Urinary bladder (tissue), 3 donors: ENCODE measurements at regions not wholly inside any gene's neighbourhood (a gene's known extent, or its start where the extent isn't known, plus 50 kb on each side); places are given as distances from the start of the nearest gene placed in this dataset.
"Not testable (repeated sequence)": the region's sequence is repeated elsewhere in the genome, so short reads cannot be mapped to it uniquely, and the experiment has no call there.

Experiments used
- DNase-seq: peaks from one replicate; pipeline ENCODE4 v3.0.0-alpha.2; 2015; ENCODE audit errors: extremely low spot score
- H3K27ac ChIP-seq: one replicate; pipeline ENCODE4 v1.5.1; 2013; ENCODE audit warnings: low read depth, mild to moderate bottlenecking, moderate library complexity
- H3K36me3 ChIP-seq: one replicate; pipeline ENCODE4 v1.6.1; 2013; ENCODE audit warnings: mild to moderate bottlenecking, moderate library complexity; ENCODE audit not compliant: insufficient read depth
- H3K4me1 ChIP-seq: one replicate; pipeline ENCODE4 v1.6.1; 2013; ENCODE audit warnings: mild to moderate bottlenecking, moderate library complexity; ENCODE audit not compliant: insufficient read depth
- H3K4me3 ChIP-seq: one replicate; pipeline ENCODE4 v1.5.1; 2013; ENCODE audit warnings: low read depth, low read length
- WGBS: extraction: QIAGEN DNeasy Blood & Tissue Kit; methylation state at CpG from one replicate; pipeline ENCODE4 v1.1.7; 2013; 5-methylcytosine and 5-hydroxymethylcytosine counted together
- donor health status: healthy with polysubstance abuse.
- donor health status: healthy.

DNA sequence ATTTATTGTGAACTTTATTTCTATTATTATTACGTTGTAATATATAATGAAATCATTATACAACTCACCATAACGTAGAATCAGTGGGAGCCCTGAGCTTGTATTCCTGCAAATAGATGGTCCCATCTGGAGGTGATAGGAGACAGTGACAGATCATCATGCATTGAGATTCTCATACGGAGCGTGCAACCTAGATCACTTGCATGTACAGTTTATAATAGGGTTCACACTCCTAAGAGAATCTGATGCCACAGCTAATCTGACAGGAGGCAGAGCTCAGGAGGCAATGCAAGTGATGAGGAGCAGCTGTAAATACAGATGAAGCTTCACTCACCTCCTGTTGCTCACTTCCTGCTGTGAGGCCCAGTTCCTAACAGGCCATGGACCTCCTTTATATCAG, 2170.2 kb downstream of the PCDH7 start:
- no peak overlapping the region for H3K27ac ChIP-seq
- DNase-seq, result no peak
- H3K4me1 ChIP-seq, result no peaks in the 10 kb centered on the region
- H3K4me3 ChIP-seq, result no peak overlapping the region
- no peaks in the 10 kb centered on the region for H3K36me3 ChIP-seq
- WGBS, result 89% methylated on average over 4 of the region's 4 CpGs

DNA sequence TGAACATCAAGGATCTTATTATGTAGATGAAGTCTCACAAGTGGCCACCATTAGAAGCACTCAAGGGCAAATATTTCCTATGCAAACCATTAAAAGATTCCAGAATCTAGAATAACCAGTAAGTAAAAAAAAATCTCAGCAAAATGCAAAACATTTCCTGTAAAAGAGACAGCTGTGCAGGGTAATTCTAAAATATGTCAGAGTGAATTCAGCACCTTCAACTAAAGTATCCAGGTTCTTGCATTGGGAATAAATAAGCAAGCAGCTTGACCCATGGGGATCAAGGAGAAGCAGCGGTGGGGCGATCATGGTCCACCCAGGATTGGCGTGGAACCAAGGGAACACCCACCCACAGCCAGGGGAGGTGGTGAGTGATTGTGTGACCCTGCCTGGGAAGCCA, 2188.9 kb downstream of the PCDH7 start:
- DNase-seq, result no peak
- Histone ChIP-seq H3K4me3 (no peak overlapping the region), H3K27ac (no peak overlapping the region), H3K36me3 (no peaks in the 10 kb centered on the region), H3K4me1 (no peaks in the 10 kb centered on the region)
- WGBS, result 95% methylated on average over 3 of the region's 3 CpGs

DNA sequence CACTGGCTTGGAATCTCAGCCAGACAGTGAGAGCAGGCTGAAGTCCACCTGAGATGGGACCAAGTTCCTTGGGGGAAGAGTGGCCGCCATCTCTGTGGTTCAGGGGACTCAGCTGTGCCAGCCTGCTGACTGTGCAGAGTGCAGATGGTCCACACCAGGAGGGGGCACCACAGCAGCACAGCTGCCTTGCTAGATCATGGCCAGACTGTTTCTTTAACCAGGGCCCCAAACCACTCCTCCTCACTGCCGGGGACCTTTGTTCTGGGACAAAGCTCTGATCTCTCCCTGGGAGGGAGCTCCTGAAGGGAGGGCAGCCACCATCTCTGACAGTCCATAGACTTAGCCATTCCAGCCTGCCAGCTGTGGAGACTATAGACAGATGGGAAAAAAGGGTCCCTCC, 2189.6 kb downstream of the PCDH7 start:
- no peaks in the 10 kb centered on the region for H3K36me3 ChIP-seq
- no peaks in the 10 kb centered on the region for H3K4me1 ChIP-seq
- H3K27ac ChIP-seq, result no peak overlapping the region
- no peak for DNase-seq
- 96% methylated on average over 2 of the region's 2 CpGs for WGBS
- H3K4me3 ChIP-seq, result no peak overlapping the region

DNA sequence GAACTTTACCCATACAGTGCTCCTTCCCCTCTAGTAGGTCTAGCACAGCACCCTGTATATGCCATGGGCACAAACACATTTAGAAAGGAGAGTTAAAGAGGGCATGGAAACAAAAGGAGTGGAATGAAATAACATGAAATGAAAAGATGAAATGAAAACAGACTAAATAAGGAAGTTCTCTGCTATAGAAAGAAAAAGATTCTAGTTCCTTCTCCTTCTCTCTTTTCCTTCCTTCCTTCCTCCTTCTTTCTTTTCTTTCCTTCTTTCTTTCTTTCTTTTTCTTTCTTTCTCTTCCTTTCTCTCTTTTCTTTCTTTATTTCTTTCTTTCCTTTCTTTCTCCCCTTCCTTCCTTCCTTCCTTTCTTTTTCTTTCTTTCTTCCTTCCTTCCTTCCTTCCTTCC, 2197.4 kb downstream of the PCDH7 start:
- no peak for DNase-seq
- H3K4me3 ChIP-seq, result no peak overlapping the region
- no peaks in the 10 kb centered on the region for H3K36me3 ChIP-seq
- no peak overlapping the region for H3K27ac ChIP-seq
- no peaks in the 10 kb centered on the region for H3K4me1 ChIP-seq

DNA sequence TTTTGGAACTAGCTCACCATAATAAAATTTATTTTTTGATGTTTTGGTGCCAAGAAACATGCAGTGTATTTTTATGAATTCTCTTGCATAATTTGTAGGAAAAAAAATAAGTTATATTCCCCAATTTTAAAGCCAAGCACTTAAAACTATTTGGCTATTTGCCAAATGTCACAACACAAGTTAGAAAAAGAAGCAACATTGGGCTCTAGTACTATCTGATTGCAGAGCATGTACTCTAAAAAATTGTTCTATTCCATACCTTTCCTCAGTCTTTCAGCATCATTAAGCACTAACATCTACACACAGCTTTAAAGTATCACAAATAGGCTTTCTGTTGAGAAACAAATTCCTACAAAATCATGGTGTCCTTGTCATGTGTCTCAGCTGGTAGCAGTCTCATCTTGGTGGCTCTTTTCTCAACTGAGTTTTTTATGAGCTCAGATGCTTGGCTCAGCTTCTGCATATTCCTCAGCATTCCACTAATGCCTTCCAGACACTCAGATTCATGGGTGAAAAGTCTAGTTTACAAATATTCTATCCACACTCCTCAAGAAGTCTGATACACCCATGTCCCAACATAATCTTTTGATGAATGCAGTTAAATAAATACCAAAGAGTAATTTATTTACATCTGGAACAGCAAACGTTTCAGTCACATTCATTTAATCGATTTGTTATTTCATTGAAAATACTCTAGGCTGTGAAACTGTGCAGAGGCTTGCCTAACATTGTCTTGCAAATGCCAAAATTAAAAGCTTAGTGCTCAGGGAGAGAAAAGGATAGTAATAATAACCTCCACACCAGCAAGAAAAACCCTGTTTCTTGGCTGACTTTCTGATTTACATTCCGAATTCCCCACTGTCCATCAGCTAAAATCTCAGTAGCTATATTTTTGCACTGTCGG, 2209.9 kb downstream of the PCDH7 start:
- WGBS, result 20% methylated on average over 4 of the region's 4 CpGs
- DNase-seq, result no peak

DNA sequence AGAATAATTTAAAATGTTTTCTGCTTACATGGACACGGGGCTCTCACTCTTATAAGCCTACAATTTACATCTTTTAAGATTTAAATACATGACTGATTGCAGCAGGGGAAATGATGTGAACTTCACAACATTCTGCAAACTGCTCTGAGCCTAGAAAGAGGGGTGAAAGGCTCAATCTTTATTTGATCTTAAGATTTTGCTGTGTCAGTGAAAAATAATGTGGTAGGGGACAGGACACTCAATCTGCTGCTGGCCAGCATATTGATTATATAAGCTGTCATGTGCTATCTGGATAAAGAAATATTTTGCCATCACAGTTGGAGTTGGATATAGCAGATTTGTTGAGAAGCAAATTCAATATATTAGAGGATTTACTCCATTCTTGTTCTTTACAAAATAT, 2210.5 kb downstream of the PCDH7 start:
- H3K4me1 ChIP-seq, result no peaks in the 10 kb centered on the region
- WGBS, result 16% methylated on average over 1 of the region's 1 CpG
- no peak for DNase-seq
- H3K27ac ChIP-seq, result no peak overlapping the region
- H3K36me3 ChIP-seq, result no peaks in the 10 kb centered on the region
- no peak overlapping the region for H3K4me3 ChIP-seq

More for the DNA sequence above, 2209.9 kb downstream of the PCDH7 start:
- no peak overlapping the region for H3K4me3 ChIP-seq
- no peaks in the 10 kb centered on the region for H3K4me1 ChIP-seq
- no peaks in the 10 kb centered on the region for H3K36me3 ChIP-seq
- H3K27ac ChIP-seq, result no peak overlapping the region

DNA sequence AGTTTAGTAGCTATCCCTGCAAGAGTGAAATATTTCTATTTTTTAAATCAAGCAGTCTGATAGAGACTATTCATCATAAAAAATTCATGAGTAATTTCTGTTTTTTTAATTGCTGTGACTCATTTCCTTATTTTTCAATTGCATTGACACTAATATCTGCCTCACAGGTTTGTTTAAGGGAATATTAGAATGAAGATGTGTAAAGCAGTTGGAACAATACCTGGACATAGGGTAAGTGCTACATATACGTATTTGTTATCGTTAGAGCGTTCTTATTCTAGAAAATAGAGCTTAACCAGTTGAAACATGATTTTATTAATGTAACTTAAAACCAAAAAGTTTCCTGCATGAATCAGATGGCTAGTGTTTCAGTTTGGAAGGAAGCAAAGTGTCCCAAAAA, 2211.3 kb downstream of the PCDH7 start:
- 34% methylated on average over 3 of the region's 3 CpGs for WGBS
- no peaks in the 10 kb centered on the region for H3K4me1 ChIP-seq

DNA sequence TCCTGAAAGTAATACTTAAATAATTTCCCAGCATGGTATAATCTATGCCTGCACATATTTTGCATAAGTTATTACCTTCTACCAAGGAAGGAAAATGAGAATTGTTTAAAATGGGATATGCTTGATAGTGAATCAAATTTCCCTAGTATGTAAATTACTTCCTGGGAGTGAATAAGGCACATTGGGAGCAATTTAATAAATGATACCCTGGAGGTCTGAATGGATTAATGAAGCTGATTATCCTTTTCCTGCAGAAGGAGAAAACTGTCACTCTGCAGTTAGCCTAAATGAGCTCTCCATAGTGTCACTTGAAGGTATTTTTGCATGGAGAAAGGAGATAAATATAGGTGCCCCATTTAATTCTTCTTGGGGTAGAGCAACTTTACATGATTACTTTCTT, 2212.0 kb downstream of the PCDH7 start:
- DNase-seq, result no peak
- Histone ChIP-seq H3K4me3 (no peak overlapping the region), H3K27ac (no peak overlapping the region), H3K36me3 (no peaks in the 10 kb centered on the region), H3K4me1 (no peaks in the 10 kb centered on the region)

More for the DNA sequence above, 2211.3 kb downstream of the PCDH7 start:
- Histone ChIP-seq H3K27ac (no peak overlapping the region), H3K36me3 (no peaks in the 10 kb centered on the region), H3K4me3 (no peak overlapping the region)
- no peak for DNase-seq

DNA sequence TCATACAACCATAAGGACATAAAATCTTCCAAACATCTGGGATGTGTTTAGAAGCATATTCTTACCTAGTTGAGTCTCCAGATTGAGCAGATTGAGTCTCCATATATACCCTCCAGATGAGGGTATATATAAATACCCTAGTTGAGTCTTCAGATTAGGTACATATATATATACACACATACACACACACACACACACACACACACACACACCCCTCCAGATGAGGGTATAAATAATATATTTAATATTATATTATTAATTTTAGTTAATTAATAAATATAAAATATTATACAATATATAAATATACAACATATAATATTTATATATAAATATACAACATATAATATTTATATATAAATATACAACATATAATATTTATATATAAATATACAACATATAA, 2219.1 kb downstream of the PCDH7 start:
- DNase-seq, H3K4me1 ChIP-seq, H3K27ac ChIP-seq, H3K36me3 ChIP-seq, H3K4me3 ChIP-seq: not testable (repeated sequence)

DNA sequence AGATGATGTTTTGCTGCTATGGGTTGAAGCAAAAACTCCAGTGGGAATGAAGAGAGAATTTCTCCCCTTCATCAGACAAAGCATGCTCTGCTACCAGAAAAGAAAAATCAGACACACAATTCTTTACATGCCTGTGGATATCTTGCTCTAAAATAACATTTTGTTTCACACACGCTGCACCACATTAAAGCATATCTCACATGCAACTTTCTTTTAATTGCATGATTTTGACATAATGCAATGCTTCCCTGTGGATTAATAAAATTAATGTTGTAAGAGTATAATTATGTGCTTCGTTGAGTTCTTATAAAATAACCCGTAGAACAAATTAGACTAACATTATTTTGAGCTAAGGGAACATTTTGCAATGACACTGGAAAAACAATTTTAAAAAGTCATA, 2230.7 kb downstream of the PCDH7 start:
- no peaks in the 10 kb centered on the region for H3K36me3 ChIP-seq
- DNase-seq, result no peak
- no peaks in the 10 kb centered on the region for H3K4me1 ChIP-seq
- H3K4me3 ChIP-seq, result no peak overlapping the region
- H3K27ac ChIP-seq, result no peak overlapping the region
- 94% methylated on average over 3 of the region's 3 CpGs for WGBS

DNA sequence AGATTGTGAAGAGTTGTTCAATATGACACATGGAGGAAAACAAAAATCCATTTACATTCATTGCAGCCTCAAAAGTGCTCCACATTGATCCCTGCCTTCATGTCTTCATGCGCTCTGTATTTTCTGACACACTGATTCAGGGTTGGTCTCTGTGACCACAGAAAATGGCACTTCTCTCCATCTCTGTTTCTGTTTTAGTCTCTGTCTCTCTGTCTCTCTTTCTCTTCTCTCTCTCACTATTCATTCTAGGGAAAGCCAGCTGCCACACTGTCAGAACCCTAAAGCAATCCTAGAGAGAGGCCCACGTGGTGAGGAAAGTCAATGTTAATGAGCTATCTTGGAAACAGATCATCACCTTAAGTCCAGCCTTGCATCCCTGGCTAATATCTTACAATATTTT, 2238.4 kb downstream of the PCDH7 start:
- H3K4me3 ChIP-seq, result no peak overlapping the region
- H3K36me3 ChIP-seq, result no peaks in the 10 kb centered on the region
- 73% methylated on average over 2 of the region's 2 CpGs for WGBS
- no peak for DNase-seq
- no peak overlapping the region for H3K27ac ChIP-seq
- H3K4me1 ChIP-seq, result no peaks in the 10 kb centered on the region

DNA sequence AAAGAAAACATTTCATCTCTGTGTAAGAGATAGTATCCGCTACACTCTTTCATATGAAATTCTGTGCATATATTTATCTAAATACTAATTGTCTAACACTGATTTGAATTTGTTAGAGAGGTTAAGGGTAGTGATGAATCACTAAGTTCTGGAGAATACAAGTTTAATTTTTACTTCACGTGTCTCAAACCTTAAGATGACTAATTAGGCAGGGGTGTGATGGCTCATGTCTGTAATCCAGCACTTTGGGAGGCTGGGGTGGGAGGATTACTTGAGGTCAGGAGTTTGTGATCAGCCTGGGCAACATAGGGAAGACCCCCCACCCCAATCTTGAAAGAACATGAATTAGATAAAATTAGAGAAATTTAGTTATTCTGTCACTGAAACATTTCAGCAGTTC, 2241.9 kb downstream of the PCDH7 start:
- WGBS, result 82% methylated on average over 2 of the region's 2 CpGs
- Histone ChIP-seq H3K27ac (no peak overlapping the region), H3K4me3 (no peak overlapping the region), H3K4me1 (no peaks in the 10 kb centered on the region), H3K36me3 (no peaks in the 10 kb centered on the region)
- DNase-seq, result no peak

DNA sequence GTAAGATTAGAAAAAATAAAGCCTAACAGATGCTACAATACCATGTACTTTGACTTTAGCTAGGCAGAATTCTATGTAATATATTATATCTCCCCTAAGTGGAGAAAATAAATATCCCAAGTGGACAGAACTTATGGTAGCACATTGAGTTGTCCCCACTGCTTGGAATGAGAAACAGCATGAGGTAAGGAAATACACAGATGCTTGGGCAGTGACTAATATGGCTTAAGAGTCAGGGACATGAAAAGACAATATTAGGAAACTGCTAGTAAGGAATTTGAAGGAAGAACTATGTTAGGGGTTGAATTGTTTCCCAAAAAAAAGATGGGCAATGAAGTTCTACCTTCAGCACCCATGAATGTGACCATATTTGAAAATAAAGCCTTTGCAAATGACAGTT, 2265.1 kb downstream of the PCDH7 start:
- no peak overlapping the region for H3K4me3 ChIP-seq
- no peaks in the 10 kb centered on the region for H3K36me3 ChIP-seq
- DNase-seq, result no peak
- H3K27ac ChIP-seq, result no peak overlapping the region
- no peaks in the 10 kb centered on the region for H3K4me1 ChIP-seq

DNA sequence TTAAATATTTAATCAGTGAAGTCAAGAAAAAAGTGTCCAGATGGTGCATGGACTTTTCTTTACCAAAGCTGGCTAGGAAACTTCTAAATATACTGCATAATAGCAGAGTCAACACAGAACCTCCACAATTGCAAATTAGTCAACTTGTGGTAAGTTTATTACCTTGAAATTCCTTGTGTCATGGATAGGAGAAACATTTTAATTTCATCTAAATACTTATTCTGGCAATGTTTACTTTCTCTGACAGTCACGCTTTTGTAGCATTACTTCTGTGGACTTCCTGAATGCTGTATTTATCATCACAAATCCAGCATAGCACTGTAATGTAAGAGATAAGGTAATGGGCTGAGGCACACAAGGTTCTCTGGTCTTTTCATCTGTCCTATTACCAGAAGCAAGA, 2266.1 kb downstream of the PCDH7 start:
- no peaks in the 10 kb centered on the region for H3K36me3 ChIP-seq

DNA sequence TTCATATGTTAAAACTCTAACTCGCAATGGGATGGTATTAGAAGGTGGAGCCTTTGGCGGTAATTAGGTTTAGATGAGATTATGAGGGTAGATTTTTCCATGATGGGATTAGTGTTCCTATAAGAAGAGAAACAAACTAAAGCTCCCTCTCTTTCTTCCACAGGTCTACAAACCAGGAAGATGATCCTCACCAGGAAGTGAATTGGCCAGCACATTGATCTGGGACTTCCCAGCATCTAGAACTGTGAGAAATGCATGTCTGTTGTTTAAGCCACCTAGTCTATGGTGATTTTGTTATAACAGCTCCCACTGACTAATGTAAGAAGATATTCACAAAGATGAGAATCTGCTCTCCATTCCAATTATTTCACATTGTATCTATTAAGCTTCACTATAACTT, 2266.9 kb downstream of the PCDH7 start:
- no peak for DNase-seq
- no peaks in the 10 kb centered on the region for H3K36me3 ChIP-seq
- no peak overlapping the region for H3K27ac ChIP-seq
- no peak overlapping the region for H3K4me3 ChIP-seq
- WGBS, result 49% methylated on average over 2 of the region's 2 CpGs
- H3K4me1 ChIP-seq, result no peaks in the 10 kb centered on the region

More for the DNA sequence above, 2266.1 kb downstream of the PCDH7 start:
- Histone ChIP-seq H3K4me3 (no peak overlapping the region), H3K4me1 (no peaks in the 10 kb centered on the region), H3K27ac (no peak overlapping the region)
- WGBS, result 53% methylated on average over 1 of the region's 1 CpG
- DNase-seq, result no peak
